Keratinocyte (primary cell): ENCODE measurements at regions not wholly inside any gene's neighbourhood (a gene's known extent, or its start where the extent isn't known, plus 50 kb on each side); places are given as distances from the start of the nearest gene placed in this dataset.

Source experiments
- DNase-seq: peaks from one replicate; pipeline ENCODE4 v3.0.0-alpha.2; 2011; ENCODE audit warnings: low read depth, missing footprints, low spot score
- FAIRE-seq: peaks from 2 replicates; lab custom pipeline; 2011; peaks lifted over from hg19 to GRCh38; lab: Jason Lieb, UNC
- H2AFZ ChIP-seq: 2 replicates; pipeline ENCODE4 v1.6.0; 2012; ENCODE audit warnings: low read length, control low read depth, inconsistent platforms; ENCODE audit not compliant: control insufficient read depth
- H3K27ac ChIP-seq: 2 replicates; pipeline ENCODE4 v1.5.1; 2011; ENCODE audit warnings: low read length; ENCODE audit not compliant: control insufficient read depth, insufficient read depth
- H3K27me3 ChIP-seq: 3 replicates; pipeline ENCODE4 v1.6.0; 2011; ENCODE audit warnings: low read length; ENCODE audit not compliant: control insufficient read depth, insufficient read depth; ENCODE audit errors: extremely low read depth
- H3K36me3 ChIP-seq, 2 experiments: 2 replicates in 1 of 2; 3 replicates in 1 of 2; pipeline ENCODE4 v1.5.1; 2011; ENCODE audit warnings: low read length in 2 of 2, mild to moderate bottlenecking in 1 of 2; ENCODE audit not compliant: control insufficient read depth in 2 of 2, insufficient read depth in 2 of 2; ENCODE audit errors: extremely low read depth in 1 of 2
- H3K4me1 ChIP-seq: 3 replicates; pipeline ENCODE4 v1.5.1; 2011; ENCODE audit warnings: low read length; ENCODE audit not compliant: control insufficient read depth, insufficient read depth; ENCODE audit errors: extremely low read depth
- H3K4me2 ChIP-seq: 3 replicates; pipeline ENCODE4 v1.6.0; 2011; ENCODE audit warnings: low read depth, low read length; ENCODE audit not compliant: control insufficient read depth, insufficient read depth; ENCODE audit errors: extremely low read depth
- H3K4me3 ChIP-seq, 3 experiments: fragments of 200-600 bp in 1 of 3; sonication (generic) in 1 of 3; 2 replicates in 2 of 3; 3 replicates in 1 of 3; pipeline ENCODE4 v1.5.1; 2011 to 2016; ENCODE audit warnings: low read length in 3 of 3, mild to moderate bottlenecking in 3 of 3, control low read depth in 2 of 3, inconsistent platforms in 1 of 3, low read depth in 1 of 3, mixed read lengths in 1 of 3, mixed run types in 1 of 3, moderate library complexity in 1 of 3; ENCODE audit not compliant: control insufficient read depth in 2 of 3, insufficient read depth in 2 of 3; ENCODE audit errors: extremely low read depth in 1 of 3
- H3K79me2 ChIP-seq: 2 replicates; pipeline ENCODE4 v1.6.0; 2012; ENCODE audit warnings: low read length; ENCODE audit not compliant: control insufficient read depth, insufficient read depth
- H3K9ac ChIP-seq: 3 replicates; pipeline ENCODE4 v1.6.0; 2011; ENCODE audit warnings: low read length; ENCODE audit not compliant: control insufficient read depth, insufficient read depth; ENCODE audit errors: extremely low read depth
- H3K9me1 ChIP-seq: 3 replicates; pipeline ENCODE4 v1.6.0; 2011; ENCODE audit warnings: low read length; ENCODE audit not compliant: control insufficient read depth, insufficient read depth; ENCODE audit errors: extremely low read depth
- H3K9me3 ChIP-seq: 2 replicates; pipeline ENCODE4 v1.5.1; 2012; ENCODE audit warnings: low read depth, low read length; ENCODE audit not compliant: control insufficient read depth
- H4K20me1 ChIP-seq: 3 replicates; pipeline ENCODE4 v1.6.0; 2011; ENCODE audit warnings: low read length; ENCODE audit not compliant: control insufficient read depth, insufficient read depth; ENCODE audit errors: extremely low read depth
- CTCF ChIP-seq, 3 experiments: IDR thresholded peaks in 1 of 3; conservative IDR thresholded peaks in 1 of 3; optimal IDR thresholded peaks in 1 of 3; 2 replicates in 2 of 3; 3 replicates in 1 of 3; pipeline versions ENCODE3 to v1.5.1; 2011; ENCODE audit warnings: low read length in 3 of 3, mild to moderate bottlenecking in 3 of 3, moderate library complexity in 2 of 3, control low read depth in 1 of 3, inconsistent platforms in 1 of 3; ENCODE audit not compliant: insufficient read depth in 2 of 3; ENCODE audit errors: extremely low read depth in 1 of 3
- EZH2 ChIP-seq: IDR thresholded peaks from one replicate; pipeline ENCODE4 v1.6.1; 2012; ENCODE audit warnings: inconsistent platforms, mild to moderate bottlenecking, low read length, moderate library complexity
- dilution Hi-C: fragments of 300-500 bp; cut with MboI; formaldehyde crosslinking; loops from one replicate; pipeline ENCODE4 v1.7.0; 2020; ENCODE audit warnings: low sequenced_read_pairs; ENCODE audit not compliant: extremely low pct_ligation_motif_present

- H2AFZ ChIP-seq: no peak overlapping the region
- H3K9me1 ChIP-seq: no peaks in the 10 kb centered on the region
- H3K79me2 ChIP-seq: no peaks in the 10 kb centered on the region
- no peaks in the 10 kb centered on the region for H3K27me3 ChIP-seq
- DNase-seq (no peak), FAIRE-seq (no peak)
- TF ChIP-seq EZH2 (no peak), CTCF (optimal IDR thresholded peaks at IDR 0.05 in 1 of 3, IDR thresholded peaks at IDR 0.05 in 1 of 3, conservative IDR thresholded peaks at IDR 0.05 in 1 of 3; ENCODE audit: extremely low read depth in 1 of 3, insufficient read depth in 2 of 3, low read length in 3 of 3) (no peak)
- H3K4me3 ChIP-seq: no peak overlapping the region
- no peak overlapping the region for H3K27ac ChIP-seq
- peaks cover 59% of the 10 kb centered on the region for H3K4me1 ChIP-seq
- H4K20me1 ChIP-seq: no peaks in the 10 kb centered on the region
- dilution Hi-C loops: no loop called here
- no peaks in the 10 kb centered on the region for H3K9me3 ChIP-seq
- no peak overlapping the region for H3K9ac ChIP-seq
- H3K36me3 ChIP-seq: no peaks in the 10 kb centered on the region
- no peak overlapping the region for H3K4me2 ChIP-seq
Observed at GRCh38 chr15:70199540-70200410, 102.1 kb upstream of the TLE3 start.

DNA sequence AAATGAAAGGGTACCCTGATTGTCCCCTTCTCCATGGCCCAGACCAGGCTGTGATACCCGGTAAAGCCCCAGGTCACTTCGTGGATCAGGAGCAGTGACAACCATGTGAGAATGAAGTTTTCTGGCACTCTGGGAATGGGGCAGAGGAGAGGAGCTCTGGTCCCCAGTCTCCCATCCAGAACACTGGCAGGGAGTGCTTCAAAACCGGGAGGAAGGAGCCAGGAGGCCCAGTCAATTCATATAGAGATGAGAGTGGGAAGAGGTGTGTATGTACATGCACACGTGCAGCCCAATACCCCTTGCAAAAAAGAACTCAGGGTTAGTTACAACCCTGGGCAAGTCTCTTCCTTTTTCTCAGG lies 101.4 kb upstream of the TLE3 start:
- no peak overlapping the region for H3K4me3 ChIP-seq
- no peak for TF ChIP-seq EZH2
- no peak for TF ChIP-seq CTCF (optimal IDR thresholded peaks at IDR 0.05 in 1 of 3, IDR thresholded peaks at IDR 0.05 in 1 of 3, conservative IDR thresholded peaks at IDR 0.05 in 1 of 3; ENCODE audit: extremely low read depth in 1 of 3, insufficient read depth in 2 of 3, low read length in 3 of 3)
- no peak overlapping the region for H3K9ac ChIP-seq
- H3K4me1 ChIP-seq: peaks cover 61% of the 10 kb centered on the region
- no peaks in the 10 kb centered on the region for H3K9me1 ChIP-seq
- DNase-seq (no peak), FAIRE-seq (no peak)
- no peak overlapping the region for H2AFZ ChIP-seq
- H3K9me3 ChIP-seq: no peaks in the 10 kb centered on the region
- no peak overlapping the region for H3K4me2 ChIP-seq
- peaks cover 4% of the 10 kb centered on the region for H3K27me3 ChIP-seq
- H3K36me3 ChIP-seq: no peaks in the 10 kb centered on the region
- no peaks in the 10 kb centered on the region for H4K20me1 ChIP-seq
- dilution Hi-C loops: no loop called here
- no peaks in the 10 kb centered on the region for H3K79me2 ChIP-seq
- H3K27ac ChIP-seq: no peak overlapping the region
